GM12874 (cell line): ENCODE measurements at regions not wholly inside any gene's neighbourhood (a gene's known extent, or its start where the extent isn't known, plus 50 kb on each side); places are given as distances from the start of the nearest gene placed in this dataset.

Experiments used
- CTCF ChIP-seq: IDR thresholded peaks from 2 replicates; pipeline ENCODE4 v1.5.1; 2011; ENCODE audit warnings: low read depth, mild to moderate bottlenecking, control low read depth, low read length, moderate library complexity; ENCODE audit not compliant: insufficient read depth

- TF ChIP-seq CTCF, result no peak
Observed at GRCh38 chr12:29943683-29944082, 159.9 kb upstream of the TMTC1 start.

- no peak for TF ChIP-seq CTCF
Observed at GRCh38 chr12:29940811-29941210, 157.1 kb upstream of the TMTC1 start.

- no peak for TF ChIP-seq CTCF
Observed at GRCh38 chr12:29930503-29930902, 146.8 kb upstream of the TMTC1 start.

GRCh38 chr12:29929295-29929694, 145.6 kb upstream of the TMTC1 start:
- TF ChIP-seq CTCF, result no peak

GRCh38 chr12:29921307-29921706, 137.6 kb upstream of the TMTC1 start:
- TF ChIP-seq CTCF, result no peak

GRCh38 chr12:29908157-29908556, 124.4 kb upstream of the TMTC1 start:
- TF ChIP-seq CTCF, result no peak

- TF ChIP-seq CTCF, result no peak
Observed at GRCh38 chr12:29907461-29907860, 123.7 kb upstream of the TMTC1 start.

- no peak for TF ChIP-seq CTCF
Observed at GRCh38 chr12:29902043-29902442, 118.3 kb upstream of the TMTC1 start.
